GM21786 (cell line): ENCODE measurements at regions not wholly inside any gene's neighbourhood (a gene's known extent, or its start where the extent isn't known, plus 50 kb on each side); places are given as distances from the start of the nearest gene placed in this dataset.

Experiments
- ATAC-seq: cut with Tn5 transposase; IDR thresholded peaks from one replicate; pipeline ENCODE4 v1.9.1; 2021; ENCODE audit not compliant: unreplicated experiment

- no peak for ATAC-seq
Measured at GRCh38 chr13:31895691-31896090, 135.9 kb upstream of the FRY start.

GRCh38 chr13:31896427-31896826 lies 135.1 kb upstream of the FRY start:
- ATAC-seq, result peak; percentile 67

DNA sequence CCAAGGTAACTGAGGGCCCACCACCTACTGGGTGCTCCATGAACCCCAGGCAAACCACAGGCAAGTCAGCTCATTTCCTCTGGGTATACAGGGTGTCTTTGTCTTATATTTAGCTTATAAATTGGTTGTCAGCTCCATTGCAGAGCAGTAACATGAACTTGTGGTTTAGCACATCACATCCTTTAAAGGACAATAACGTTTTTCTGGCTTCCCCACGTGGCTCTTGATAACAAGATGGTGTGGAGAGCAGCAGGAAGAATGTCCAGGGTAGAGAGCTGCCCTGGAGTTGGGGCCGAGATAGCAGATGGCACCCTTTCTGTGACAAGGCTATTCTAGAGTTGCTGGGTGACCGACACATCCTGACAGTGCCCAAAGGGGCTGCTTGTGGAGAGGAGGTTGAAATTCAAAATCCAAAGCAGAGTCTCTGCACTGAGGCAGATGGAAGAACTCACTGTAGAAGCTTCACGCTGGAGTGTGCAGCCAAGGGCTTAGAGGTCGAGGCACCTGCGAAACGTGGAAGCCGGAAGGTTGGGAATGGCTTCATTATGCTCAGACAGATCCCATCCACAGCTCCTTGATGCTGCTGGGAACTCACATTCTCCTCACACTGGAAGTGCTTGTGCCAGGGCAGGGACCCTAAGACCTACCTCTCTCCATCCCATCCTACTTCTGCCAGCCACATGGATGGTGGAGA lies 133.0 kb upstream of the FRY start:
- ATAC-seq, result no peak

- no peak for ATAC-seq
Measured at GRCh38 chr13:31901985-31902384, 129.6 kb upstream of the FRY start.

DNA sequence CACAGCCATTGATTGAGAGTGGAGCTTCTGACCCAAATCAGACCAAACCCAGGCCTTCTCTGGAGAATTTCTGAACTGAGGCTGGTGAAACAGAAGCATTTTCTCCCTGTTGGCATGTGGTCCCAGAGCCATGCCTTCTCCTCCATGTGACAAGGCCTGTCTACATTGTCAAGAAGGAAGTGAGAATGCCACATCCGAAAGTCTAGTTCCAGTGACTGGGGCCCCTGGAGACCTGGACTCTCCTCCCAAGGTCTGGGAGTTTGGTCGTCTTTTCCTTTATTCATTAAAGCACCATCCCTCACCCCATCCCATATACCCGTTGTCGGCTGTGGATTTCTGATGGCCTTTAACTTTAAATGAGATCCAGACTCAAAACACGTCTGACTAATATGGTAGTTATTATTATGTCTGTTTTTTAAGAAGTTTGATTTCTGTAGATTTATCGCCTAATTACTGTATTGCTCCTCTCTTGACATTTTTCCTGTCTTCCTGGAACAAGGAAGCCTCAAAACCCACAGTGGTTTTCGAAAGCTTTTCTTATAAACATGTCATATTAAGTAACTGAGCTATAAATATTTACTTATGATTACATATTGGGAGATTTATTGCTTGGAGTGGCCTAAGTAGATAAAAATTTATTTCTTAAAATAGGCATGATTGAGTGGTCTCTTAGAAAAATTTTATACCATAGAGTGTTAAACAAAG lies 128.3 kb upstream of the FRY start:
- ATAC-seq, result no peak

DNA sequence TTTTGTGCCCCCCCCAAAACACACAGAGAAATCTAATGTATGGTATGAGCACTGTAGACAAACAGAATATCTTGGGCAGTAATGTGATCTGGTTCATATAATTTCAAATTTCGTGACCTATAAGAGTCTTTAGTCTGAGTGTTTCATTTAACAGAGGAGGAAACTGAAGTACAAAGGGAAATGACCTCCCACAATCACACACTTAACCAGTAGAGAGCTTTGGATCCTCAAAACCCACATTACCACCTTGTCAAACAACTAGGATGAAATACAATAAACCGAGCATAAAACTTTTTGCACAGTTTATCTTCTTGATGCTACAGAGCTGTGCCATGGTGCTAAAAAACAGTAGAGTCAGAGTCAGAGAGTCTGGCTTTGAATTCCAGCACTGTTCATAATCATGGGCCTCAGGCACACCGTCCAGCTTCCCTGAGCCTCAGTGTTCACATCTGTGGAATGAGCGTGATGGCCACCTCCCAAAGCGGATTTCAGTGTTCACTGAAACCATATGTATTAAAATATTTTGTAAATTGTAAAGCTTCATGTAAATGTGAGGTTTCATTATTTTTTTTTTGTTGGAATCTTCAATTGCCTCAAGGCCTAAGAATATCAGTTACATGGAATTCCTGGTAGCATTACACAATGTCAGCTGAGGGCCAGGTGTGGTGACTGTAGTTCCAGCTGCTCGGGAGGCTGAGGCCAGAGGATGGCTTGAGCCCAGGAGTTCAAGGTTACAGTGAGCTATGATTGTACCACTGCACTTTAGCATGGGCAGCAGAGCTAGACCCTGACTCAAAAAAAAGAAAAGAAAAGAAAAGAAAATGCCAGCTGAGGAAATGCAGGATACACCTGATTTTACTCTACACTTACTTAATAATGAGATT lies 126.4 kb upstream of the FRY start:
- no peak for ATAC-seq

DNA sequence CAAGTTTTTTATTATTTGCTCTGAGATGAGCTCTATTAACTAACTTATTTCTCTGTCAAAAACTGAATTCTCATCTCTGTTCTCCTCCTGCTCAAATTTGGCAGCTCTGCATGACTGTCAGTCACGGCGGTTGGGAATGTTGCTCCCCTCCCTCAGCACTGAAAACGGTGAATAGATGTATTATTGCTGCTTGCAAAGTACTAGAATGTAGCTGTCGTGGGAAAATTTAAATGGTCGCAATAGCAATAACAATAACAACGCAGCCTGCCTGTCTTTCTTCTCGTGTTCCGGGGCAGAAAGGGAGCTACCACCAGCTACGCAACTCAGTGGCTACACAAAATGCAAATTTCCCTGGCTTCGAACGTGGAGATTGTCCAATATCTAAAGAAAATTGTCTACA lies 125.6 kb upstream of the FRY start:
- no peak for ATAC-seq

DNA sequence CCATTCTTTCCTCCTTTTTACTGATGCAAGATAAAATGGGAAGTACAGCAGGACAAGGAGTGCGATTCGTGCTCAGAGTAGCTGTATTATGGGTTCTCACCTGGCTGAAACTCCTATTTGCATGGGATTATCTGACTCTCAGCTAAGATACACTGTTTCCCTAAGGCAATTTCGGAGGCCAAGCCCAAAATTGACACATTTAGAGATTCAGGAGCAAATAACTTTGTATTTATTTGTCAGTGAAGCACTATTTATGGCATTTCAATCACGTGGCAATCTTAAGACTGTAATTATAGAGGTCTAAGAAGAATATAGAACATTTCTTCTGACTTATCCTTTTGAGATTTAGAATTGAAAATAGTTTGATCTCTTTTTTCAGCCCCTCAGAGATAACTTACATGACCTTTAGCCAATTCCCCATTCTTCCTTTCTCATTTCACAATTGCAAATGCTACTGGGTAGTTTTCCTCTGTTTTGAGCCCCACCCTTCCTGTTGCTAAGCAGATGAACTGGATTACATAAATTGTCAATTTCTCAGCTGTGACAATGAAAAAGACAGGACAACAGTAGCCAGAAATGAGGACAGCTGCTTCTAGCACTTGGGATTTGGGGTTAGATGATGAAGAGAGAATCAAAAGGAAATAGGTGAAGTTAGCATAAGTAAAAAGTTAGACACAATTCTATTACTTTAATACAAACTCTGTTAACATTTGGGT lies 122.7 kb upstream of the FRY start:
- no peak for ATAC-seq

- no peak for ATAC-seq
Measured at GRCh38 chr13:31909864-31910551, 121.6 kb upstream of the FRY start.

DNA sequence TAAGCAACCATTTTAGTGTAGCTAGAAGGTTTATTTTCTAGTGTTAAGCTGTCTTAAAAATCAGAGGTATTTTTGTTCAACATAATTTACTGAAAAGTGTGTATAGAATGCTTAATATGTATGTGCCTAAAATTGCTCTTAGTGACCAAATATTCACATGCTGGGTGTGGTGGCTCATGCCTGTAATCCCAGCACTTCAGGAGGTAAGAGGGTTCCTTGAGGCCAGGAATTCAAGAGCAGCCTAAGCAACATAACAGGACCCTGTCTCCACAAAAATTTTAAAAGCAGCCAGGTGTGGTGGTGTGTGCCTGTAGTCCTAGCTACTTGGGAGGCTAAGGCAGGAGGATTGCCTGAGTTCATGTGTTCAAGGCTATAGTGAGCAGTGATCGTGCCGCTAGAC lies 120.9 kb upstream of the FRY start:
- no peak for ATAC-seq

- ATAC-seq, result no peak
Measured at GRCh38 chr13:31912647-31913401, 118.8 kb upstream of the FRY start.

GRCh38 chr13:31913459-31913858 lies 118.1 kb upstream of the FRY start:
- ATAC-seq, result no peak

- ATAC-seq, result no peak
Measured at GRCh38 chr13:31914843-31915242, 116.7 kb upstream of the FRY start.

DNA sequence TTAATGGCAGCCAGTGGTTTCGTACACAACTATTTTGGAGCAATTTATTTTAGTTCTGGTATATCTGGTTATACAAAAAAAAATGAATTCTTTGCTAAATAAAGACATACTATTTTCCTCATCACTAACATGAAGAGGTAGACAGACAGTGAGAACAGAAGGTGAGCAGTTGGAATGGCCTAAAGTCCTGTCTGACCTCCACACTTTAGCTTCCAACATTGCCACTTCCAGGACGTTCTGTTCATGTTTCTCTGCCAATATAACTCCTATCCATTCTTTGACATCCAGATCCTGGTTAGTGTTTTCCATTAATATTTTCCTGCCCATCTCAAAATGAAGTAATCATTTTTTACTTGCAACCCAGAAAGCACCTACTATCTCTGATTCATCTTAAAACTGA lies 112.9 kb upstream of the FRY start:
- ATAC-seq, result no peak

DNA sequence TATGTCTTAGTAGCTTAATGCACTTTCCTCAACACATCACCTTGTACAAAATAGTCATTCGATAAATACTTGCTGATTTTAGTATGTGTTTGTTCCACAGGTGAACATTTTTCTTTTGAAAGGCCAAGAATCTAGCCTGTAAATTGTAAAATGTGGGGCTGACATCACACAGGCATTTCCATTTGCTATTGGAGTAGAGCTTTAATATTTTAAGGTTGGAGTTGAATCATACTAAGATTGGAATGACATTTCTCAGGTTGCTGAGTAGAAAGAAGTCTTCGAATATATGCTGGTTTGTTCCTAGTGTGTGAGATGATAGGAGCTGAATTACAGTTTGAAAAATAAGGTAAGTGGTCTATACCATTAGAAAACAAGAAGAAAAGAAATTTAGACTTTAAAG lies 112.3 kb upstream of the FRY start:
- ATAC-seq, result no peak

DNA sequence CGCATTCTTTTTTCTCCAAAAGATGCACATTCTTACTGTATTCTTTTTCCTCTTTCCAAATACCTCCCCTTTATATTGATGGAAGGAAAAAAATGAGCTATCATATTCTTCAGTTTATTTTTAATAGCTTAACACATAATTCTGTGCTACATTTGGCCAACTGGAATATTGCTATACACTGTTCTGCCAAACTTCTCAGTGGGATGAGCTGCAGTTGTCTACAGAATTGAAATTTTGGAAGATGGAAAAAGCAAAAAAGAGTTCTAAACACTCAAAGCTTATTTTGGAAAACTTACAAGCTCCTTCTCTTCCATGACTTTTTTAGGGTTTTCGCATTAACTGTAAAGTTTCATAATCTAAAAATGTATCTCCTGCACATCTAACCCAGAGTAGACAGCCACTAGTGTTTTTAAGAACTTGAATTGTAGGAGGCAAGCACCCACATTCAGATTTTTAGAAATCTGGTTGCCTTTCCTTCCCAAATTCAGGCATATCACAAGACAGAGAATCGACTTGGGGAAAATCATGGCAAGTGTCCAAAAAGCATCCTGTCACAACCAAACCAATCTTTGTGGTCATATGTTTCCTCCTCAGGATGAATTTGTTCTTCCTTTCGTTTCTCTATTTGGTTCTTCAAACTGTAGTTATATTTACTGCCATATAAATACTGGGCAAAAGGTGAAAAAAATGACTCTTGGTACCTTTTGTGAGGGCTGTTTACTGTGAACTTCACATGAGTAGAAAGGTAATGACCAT lies 111.4 kb upstream of the FRY start:
- ATAC-seq, result no peak

- ATAC-seq, result no peak
Measured at GRCh38 chr13:31920727-31921100, 110.9 kb upstream of the FRY start.

DNA sequence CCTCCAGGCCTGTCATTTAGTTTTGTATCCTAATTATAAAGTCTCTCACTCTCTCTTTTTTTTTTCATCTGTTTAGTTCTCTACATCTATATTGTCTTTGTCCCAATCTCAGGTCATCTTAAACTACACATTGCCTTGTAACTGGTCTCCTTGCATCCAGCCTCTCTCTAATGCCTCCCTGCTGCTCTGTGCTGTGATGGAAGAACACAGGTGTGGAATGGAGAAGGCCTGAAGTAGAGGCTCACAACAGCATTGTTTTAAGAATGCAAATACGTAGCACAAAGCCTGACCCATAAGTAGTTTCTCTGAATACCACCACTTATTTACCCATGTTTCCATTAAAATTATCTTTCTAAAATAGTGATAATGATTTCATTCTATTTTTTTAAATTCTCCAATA lies 108.8 kb upstream of the FRY start:
- ATAC-seq, result no peak

DNA sequence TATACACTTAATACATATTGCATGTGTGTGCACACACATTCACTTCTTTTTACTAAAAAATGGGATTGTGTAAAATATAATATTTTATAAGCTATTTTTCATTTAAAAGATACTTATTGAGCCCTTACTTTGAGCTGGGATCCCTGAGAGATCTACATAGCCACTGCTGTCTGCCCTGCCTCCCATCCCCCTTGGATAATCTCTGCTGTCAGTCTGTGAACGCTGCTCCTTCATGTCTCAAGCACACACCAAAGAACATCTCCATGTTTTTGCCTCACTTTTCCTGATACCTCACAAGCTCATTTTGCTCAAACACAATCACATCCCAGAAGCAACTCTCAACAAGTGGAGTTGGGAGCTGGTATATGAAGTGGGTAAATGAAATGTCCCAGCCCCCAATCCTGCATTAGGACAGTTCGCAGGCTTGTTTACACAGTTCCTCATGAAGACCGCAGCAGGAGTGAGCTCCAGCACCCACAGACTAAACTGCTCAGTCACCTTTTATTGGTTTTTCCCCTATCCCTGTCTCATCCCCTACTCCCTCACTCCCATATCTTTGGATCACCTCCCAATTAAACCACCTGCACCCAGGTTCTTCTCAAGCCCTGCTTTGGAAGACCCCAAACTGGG lies 108.3 kb upstream of the FRY start:
- ATAC-seq, result no peak
